ENCODE measurements at regions not wholly inside any gene's neighbourhood (a gene's known extent, or its start where the extent isn't known, plus 50 kb on each side); places are given as distances from the start of the nearest gene placed in this dataset.

GRCh38 chr5:18152671-18153070, 518.4 kb downstream of the TAF11L14 start:
- TF ChIP-seq SNAI2 (CRISPR knock-in tag; IDR thresholded peaks at IDR 0.05) = no peak
- no peak for TF ChIP-seq CREB5 (CRISPR knock-in tag; IDR thresholded peaks at IDR 0.05; ENCODE audit: low read depth)
- no peak for TF ChIP-seq BACH2 (CRISPR knock-in tag; IDR thresholded peaks at IDR 0.05; ENCODE audit: borderline replicate concordance)
- TF ChIP-seq PATZ1 (CRISPR knock-in tag; IDR thresholded peaks at IDR 0.05; ENCODE audit: borderline replicate concordance) = no peak
- no peak for TF ChIP-seq TSHZ2 (CRISPR knock-in tag; IDR thresholded peaks at IDR 0.05)
- TF ChIP-seq TOX (CRISPR knock-in tag; IDR thresholded peaks at IDR 0.05; ENCODE audit: borderline replicate concordance) = no peak
